ENCODE measurements at regions not wholly inside any gene's neighbourhood (a gene's known extent, or its start where the extent isn't known, plus 50 kb on each side); places are given as distances from the start of the nearest gene placed in this dataset.

GRCh38 chr5:22911019-22911418 lies 57.9 kb upstream of the CDH12 start:
- BruUV-seq (replicated peaks): no TSS peak
- dilution Hi-C loops (cut with MboI; ENCODE audit: extremely low pct_ligation_motif_present, low sequenced_read_pairs): no loop called here
- Histone ChIP-seq H3K4me1 (ENCODE audit: control insufficient read depth, extremely low read depth, insufficient read depth, low read length) (no peaks in the 10 kb centered on the region), H3K9me1 (replicated peaks; ENCODE audit: control insufficient read depth, extremely low read depth, insufficient read depth, low read length) (no peaks in the 10 kb centered on the region), H3K9ac (replicated peaks; ENCODE audit: extremely low read depth, insufficient read depth, low read length) (no peak overlapping the region), H3K4me2 (ENCODE audit: insufficient read depth, low read length) (no peak overlapping the region), H3K27ac (ENCODE audit: insufficient read depth, low read depth, low read length) (no peak overlapping the region), H4K20me1 (replicated peaks; ENCODE audit: control insufficient read depth, extremely low read depth, insufficient read depth, low read length) (no peaks in the 10 kb centered on the region), H3K4me3 (replicated peaks in 1 of 3; ENCODE audit: insufficient read depth in 1 of 3, low read depth in 1 of 3, low read length in 3 of 3) (no peak overlapping the region), H3K9me3 (replicated peaks; ENCODE audit: control insufficient read depth, insufficient read depth, low read length) (no peaks in the 10 kb centered on the region), H3K79me2 (ENCODE audit: control insufficient read depth, insufficient read depth, low read length) (no peaks in the 10 kb centered on the region), H3K27me3 (ENCODE audit: control insufficient read depth in 2 of 2, insufficient read depth in 2 of 2, low read length in 2 of 2) (no peaks in the 10 kb centered on the region), H2AFZ (ENCODE audit: low read depth, low read length) (no peak overlapping the region), H3K36me3 (ENCODE audit: control insufficient read depth in 2 of 2, extremely low read depth in 1 of 2, insufficient read depth in 2 of 2, low read length in 2 of 2) (no peaks in the 10 kb centered on the region)
- ChIA-PET CTCF (no interaction called here), POLR2A (no interaction called here)
- TF ChIP-seq GATA2 (IDR thresholded peaks at IDR 0.05; ENCODE audit: insufficient read depth, insufficient read length, low read depth, low read length) (no peak), MAX (IDR thresholded peaks at IDR 0.05; ENCODE audit: insufficient read depth, insufficient read length) (no peak), JUN (IDR thresholded peaks at IDR 0.05; ENCODE audit: borderline replicate concordance, insufficient read depth, insufficient read length, low read depth) (no peak), POLR2AphosphoS5 (IDR thresholded peaks at IDR 0.05; ENCODE audit: insufficient read depth, low read depth, low read length) (no peak), CTCF (IDR thresholded peaks at IDR 0.05; ENCODE audit: extremely low read depth in 1 of 2, insufficient read depth in 1 of 2, low read depth in 1 of 2, low read length in 2 of 2) (no peak), MYC (IDR thresholded peaks at IDR 0.05; ENCODE audit: low read depth, low read length) (no peak), FOS (IDR thresholded peaks at IDR 0.05; ENCODE audit: borderline replicate concordance, insufficient read depth, low read length) (no peak), POLR2A (IDR thresholded peaks at IDR 0.05; ENCODE audit: low read depth, low read length) (no peak), EZH2 (IDR thresholded peaks at IDR 0.05; ENCODE audit: borderline replicate concordance, low read depth, low read length, severe bottlenecking) (no peak)
- intact Hi-C loops (cut with micrococcal nuclease): no loop called here
- DNase-seq (ENCODE audit: low read depth, low spot score) (no peak), FAIRE-seq (no peak)
